Hematopoietic multipotent progenitor cell treated with erythropoietin and hydrocortisone succinate and interleukin-3 and kit ligand, for 4 days (in vitro differentiated cells): ENCODE measurements at regions not wholly inside any gene's neighbourhood (a gene's known extent, or its start where the extent isn't known, plus 50 kb on each side); places are given as distances from the start of the nearest gene placed in this dataset.

Experiments used
- DNase-seq: peaks from one replicate; pipeline ENCODE4 v3.0.0-alpha.2; 2015

- DNase-seq, result no peak
These were observed 1677.0 kb upstream of the LRRTM1 start for GRCh38 chr2:81981585-81981984.

- no peak for DNase-seq
These were observed 1674.5 kb upstream of the LRRTM1 start for GRCh38 chr2:81979086-81979485.

GRCh38 chr2:81976998-81977397 lies 1672.4 kb upstream of the LRRTM1 start:
- no peak for DNase-seq

GRCh38 chr2:81974216-81974615 lies 1669.7 kb upstream of the LRRTM1 start:
- no peak for DNase-seq

GRCh38 chr2:81942876-81943275 lies 1638.3 kb upstream of the LRRTM1 start:
- no peak for DNase-seq

GRCh38 chr2:81942136-81942680 lies 1637.7 kb upstream of the LRRTM1 start:
- DNase-seq, result no peak

GRCh38 chr2:81940266-81940955 lies 1635.9 kb upstream of the LRRTM1 start:
- DNase-seq, result no peak

GRCh38 chr2:81937944-81938343 lies 1633.4 kb upstream of the LRRTM1 start:
- DNase-seq, result no peak

- no peak for DNase-seq
These were observed 1599.0 kb upstream of the LRRTM1 start for GRCh38 chr2:81903534-81903933.

GRCh38 chr2:81901017-81901416 lies 1596.5 kb upstream of the LRRTM1 start:
- peak; percentile 28 for DNase-seq

GRCh38 chr2:81895620-81896250 lies 1591.2 kb upstream of the LRRTM1 start:
- no peak for DNase-seq

- peak; percentile 32 for DNase-seq
These were observed 1590.0 kb upstream of the LRRTM1 start for GRCh38 chr2:81894451-81894990.

- DNase-seq, result peak; percentile 36
These were observed 1572.1 kb upstream of the LRRTM1 start for GRCh38 chr2:81876624-81877023.

GRCh38 chr2:81872006-81872405 lies 1567.5 kb upstream of the LRRTM1 start:
- no peak for DNase-seq

- no peak for DNase-seq
These were observed 1565.6 kb upstream of the LRRTM1 start for GRCh38 chr2:81870119-81870518.

GRCh38 chr2:81858998-81859397 lies 1554.4 kb upstream of the LRRTM1 start:
- peak; percentile 12 for DNase-seq

- no peak for DNase-seq
These were observed 1548.8 kb upstream of the LRRTM1 start for GRCh38 chr2:81853341-81853740.

- no peak for DNase-seq
These were observed 1548.1 kb upstream of the LRRTM1 start for GRCh38 chr2:81852651-81853050.

GRCh38 chr2:81839780-81840179 lies 1535.2 kb upstream of the LRRTM1 start:
- DNase-seq, result no peak

- DNase-seq, result peak; percentile 19
These were observed 1530.9 kb upstream of the LRRTM1 start for GRCh38 chr2:81835321-81836000.

GRCh38 chr2:81786811-81787210 lies 1482.3 kb upstream of the LRRTM1 start:
- DNase-seq, result no peak

- no peak for DNase-seq
These were observed 1462.8 kb upstream of the LRRTM1 start for GRCh38 chr2:81767187-81767912.
